Upper lobe of left lung (tissue), 6 donors: ENCODE measurements at regions not wholly inside any gene's neighbourhood (a gene's known extent, or its start where the extent isn't known, plus 50 kb on each side); places are given as distances from the start of the nearest gene placed in this dataset.

Source experiments
- ATAC-seq, 2 donors: fragments of 200-7000 bp; cut with Tn5 transposase; one replicate each; pipeline ENCODE4 v1.9.1; 2022; ENCODE audit warnings: mild to moderate bottlenecking in 2 of 2, moderate library complexity in 2 of 2; ENCODE audit not compliant: low FRiP score in 2 of 2
- DNase-seq, 2 donors: peaks; one replicate each; pipeline ENCODE4 v3.0.0-alpha.2; 2019 to 2020
- H3K27ac ChIP-seq, 4 donors: fragments of 200-600 bp; sonication (generic); one replicate each; pipeline ENCODE4 v1.5.1; 2016 to 2019
- H3K27me3 ChIP-seq, 4 donors: fragments of 200-600 bp; sonication (generic); one replicate each; pipeline ENCODE4 v1.5.1; 2017 to 2019
- H3K36me3 ChIP-seq, 4 donors: fragments of 200-600 bp; sonication (generic); one replicate each; pipeline ENCODE4 v1.5.1; 2016 to 2019
- H3K4me1 ChIP-seq, 4 donors: fragments of 200-600 bp; sonication (generic); one replicate each; pipeline ENCODE4 v1.5.1; 2018 to 2019
- H3K4me3 ChIP-seq, 4 donors: fragments of 200-600 bp; sonication (generic); one replicate each; pipeline ENCODE4 v1.5.1; 2017 to 2019; ENCODE audit warnings: mild to moderate bottlenecking in 2 of 4, moderate library complexity in 1 of 4
- H3K9me3 ChIP-seq, 4 donors: fragments of 200-600 bp; sonication (generic); one replicate each; pipeline ENCODE4 v1.5.1; 2018 to 2019
- EP300 ChIP-seq, 4 donors: sonication (generic); formaldehyde crosslinking; IDR thresholded peaks; one replicate each; pipeline ENCODE4 v1.5.1; 2017; ENCODE audit warnings: antibody characterized with exemption in 4 of 4, control low read depth in 2 of 4
- POLR2A ChIP-seq, 4 donors: fragments of 450-650 bp; IDR thresholded peaks; one replicate each; pipeline ENCODE4 v1.5.1; 2016 to 2017; ENCODE audit warnings: antibody characterized with exemption in 4 of 4, mild to moderate bottlenecking in 2 of 4
- POLR2AphosphoS5 ChIP-seq, 2 donors: sonication (generic); formaldehyde crosslinking; IDR thresholded peaks; one replicate each; pipeline ENCODE4 v1.5.1; 2017; ENCODE audit warnings: antibody characterized with exemption in 2 of 2
- WGBS, 2 donors: methylation state at CpG; one replicate each; pipeline ENCODE4 v1.1.5; 2017 to 2018; 5-methylcytosine and 5-hydroxymethylcytosine counted together
- TF ChIP-seq, protein P1 (sequence below), 6 experiments: fragments of 450-650 bp in 4 of 6; fragments of 200-600 bp in 2 of 6; sonication (generic) in 2 of 6; IDR thresholded peaks; one replicate each; pipeline ENCODE4 v1.5.1; 2016 to 2019; ENCODE audit warnings: antibody characterized with exemption in 6 of 6
- donor health status: DM: no; HTN: no; CAD: no; lungs with moderate emphysema.
- donor health status: DM: no; HTN: yes; CAD: no; lungs with severe emphysema.

DNA sequence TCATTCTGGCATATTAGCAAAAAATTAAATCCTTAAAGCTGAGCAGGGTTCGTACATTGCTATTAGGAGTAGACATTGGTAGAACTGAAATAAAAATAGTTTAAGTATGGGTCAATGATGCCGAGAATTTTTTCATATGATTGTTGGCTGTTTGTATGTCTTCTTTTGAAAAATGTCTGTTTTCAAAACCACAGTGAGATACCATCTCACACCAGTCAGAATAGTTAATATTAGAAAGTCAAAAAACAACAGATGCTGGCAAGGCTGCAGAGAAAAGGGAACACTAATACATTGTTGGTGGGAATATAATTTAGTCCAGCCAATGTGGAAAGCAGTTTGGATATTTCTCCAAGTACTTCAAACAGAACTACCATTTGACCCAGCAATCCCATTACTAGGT lies 410.8 kb upstream of the TRIB2 start:
- Histone ChIP-seq H3K27me3 (no peaks in the 10 kb centered on the region), H3K4me3 (no peak overlapping the region), H3K4me1 (peaks cover 7 to 37% (median 11%) of the 10 kb centered on the region in 4 donors), H3K36me3 (no peaks in the 10 kb centered on the region), H3K9me3 (no peaks in the 10 kb centered on the region), H3K27ac (no peak overlapping the region)
- ATAC-seq (no peak), DNase-seq (no peak)
- 46 to 50% methylated on average over 2 of the region's 2 CpGs for WGBS, 2 donors
- TF ChIP-seq, protein P1, sequence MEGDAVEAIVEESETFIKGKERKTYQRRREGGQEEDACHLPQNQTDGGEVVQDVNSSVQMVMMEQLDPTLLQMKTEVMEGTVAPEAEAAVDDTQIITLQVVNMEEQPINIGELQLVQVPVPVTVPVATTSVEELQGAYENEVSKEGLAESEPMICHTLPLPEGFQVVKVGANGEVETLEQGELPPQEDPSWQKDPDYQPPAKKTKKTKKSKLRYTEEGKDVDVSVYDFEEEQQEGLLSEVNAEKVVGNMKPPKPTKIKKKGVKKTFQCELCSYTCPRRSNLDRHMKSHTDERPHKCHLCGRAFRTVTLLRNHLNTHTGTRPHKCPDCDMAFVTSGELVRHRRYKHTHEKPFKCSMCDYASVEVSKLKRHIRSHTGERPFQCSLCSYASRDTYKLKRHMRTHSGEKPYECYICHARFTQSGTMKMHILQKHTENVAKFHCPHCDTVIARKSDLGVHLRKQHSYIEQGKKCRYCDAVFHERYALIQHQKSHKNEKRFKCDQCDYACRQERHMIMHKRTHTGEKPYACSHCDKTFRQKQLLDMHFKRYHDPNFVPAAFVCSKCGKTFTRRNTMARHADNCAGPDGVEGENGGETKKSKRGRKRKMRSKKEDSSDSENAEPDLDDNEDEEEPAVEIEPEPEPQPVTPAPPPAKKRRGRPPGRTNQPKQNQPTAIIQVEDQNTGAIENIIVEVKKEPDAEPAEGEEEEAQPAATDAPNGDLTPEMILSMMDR (IDR thresholded peaks at IDR 0.05): no peak
- TF ChIP-seq POLR2A (IDR thresholded peaks at IDR 0.05) (no peak), POLR2AphosphoS5 (IDR thresholded peaks at IDR 0.05) (no peak), EP300 (IDR thresholded peaks at IDR 0.05) (no peak)

- TF ChIP-seq POLR2A (IDR thresholded peaks at IDR 0.05) (no peak), POLR2AphosphoS5 (IDR thresholded peaks at IDR 0.05) (no peak), EP300 (IDR thresholded peaks at IDR 0.05) (no peak)
- TF ChIP-seq, protein P1 (IDR thresholded peaks at IDR 0.05): no peak
- Histone ChIP-seq H3K27ac (no peak overlapping the region), H3K36me3 (no peaks in the 10 kb centered on the region), H3K4me3 (no peak overlapping the region), H3K9me3 (no peaks in the 10 kb centered on the region), H3K4me1 (peaks cover 0 to 5% (median 0%) of the 10 kb centered on the region in 4 donors), H3K27me3 (no peaks in the 10 kb centered on the region)
- DNase-seq (no peak), ATAC-seq (no peak)
These were observed 406.3 kb upstream of the TRIB2 start for GRCh38 chr2:12310399-12310798.

GRCh38 chr2:12313445-12314126 lies 403.1 kb upstream of the TRIB2 start:
- Histone ChIP-seq H3K4me3 (no peak overlapping the region), H3K27me3 (no peaks in the 10 kb centered on the region), H3K27ac (no peak overlapping the region), H3K4me1 (peaks cover 0 to 10% (median 3%) of the 10 kb centered on the region in 4 donors), H3K9me3 (no peaks in the 10 kb centered on the region), H3K36me3 (no peaks in the 10 kb centered on the region)
- WGBS, 2 donors: 60 to 66% methylated on average over 6 of the region's 6 CpGs
- ATAC-seq (no peak), DNase-seq (no peak)
- no peak for TF ChIP-seq POLR2A (IDR thresholded peaks at IDR 0.05)
- TF ChIP-seq, protein P1 (IDR thresholded peaks at IDR 0.05): no peak
- TF ChIP-seq EP300 (IDR thresholded peaks at IDR 0.05): no peak
- TF ChIP-seq POLR2AphosphoS5 (IDR thresholded peaks at IDR 0.05): no peak

- Histone ChIP-seq H3K27me3 (no peaks in the 10 kb centered on the region), H3K9me3 (no peaks in the 10 kb centered on the region), H3K4me3 (no peak overlapping the region), H3K27ac (no peak overlapping the region), H3K36me3 (no peaks in the 10 kb centered on the region), H3K4me1 (peaks cover 0 to 10% (median 3%) of the 10 kb centered on the region in 4 donors)
- no peak for TF ChIP-seq POLR2AphosphoS5 (IDR thresholded peaks at IDR 0.05)
- no peak for DNase-seq
- no peak for ATAC-seq
- 78 to 81% methylated on average over 8 of the region's 8 CpGs for WGBS, 2 donors
These were observed 402.5 kb upstream of the TRIB2 start for GRCh38 chr2:12314127-12314760.

DNA sequence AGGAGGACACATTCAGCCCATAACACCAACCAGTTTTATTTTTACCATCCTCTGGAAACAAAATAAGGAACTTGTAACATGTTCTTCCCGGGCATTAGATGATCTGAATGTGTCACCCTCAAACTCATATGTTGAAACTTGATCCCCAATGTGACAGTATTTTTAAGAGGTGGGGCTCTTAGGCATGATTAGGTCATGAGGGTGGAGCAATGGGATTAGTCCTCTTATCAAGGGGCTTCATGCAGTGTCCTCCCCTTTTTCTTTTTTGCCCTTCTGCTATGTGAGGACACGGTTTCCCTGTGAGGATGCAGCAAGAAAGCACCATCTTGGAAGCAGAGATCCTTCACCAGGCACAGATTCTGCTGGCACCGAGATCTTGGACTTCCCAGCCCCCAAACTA lies 401.5 kb upstream of the TRIB2 start:
- no peaks in the 10 kb centered on the region for H3K36me3 ChIP-seq
- H3K27ac ChIP-seq: no peak overlapping the region
- peaks cover 5 to 17% (median 6%) of the 10 kb centered on the region in 4 donors for H3K4me1 ChIP-seq
- ATAC-seq: no peak
- no peaks in the 10 kb centered on the region for H3K9me3 ChIP-seq
- no peaks in the 10 kb centered on the region for H3K27me3 ChIP-seq
- TF ChIP-seq POLR2A (IDR thresholded peaks at IDR 0.05) (no peak), POLR2AphosphoS5 (IDR thresholded peaks at IDR 0.05) (no peak), EP300 (IDR thresholded peaks at IDR 0.05) (no peak)
- TF ChIP-seq, protein P1 (IDR thresholded peaks at IDR 0.05): no peak
- no peak overlapping the region for H3K4me3 ChIP-seq
- no peak for DNase-seq
- WGBS, 2 donors: 82 to 88% methylated on average over 3 of the region's 3 CpGs
